C4-2B (cell line): ENCODE measurements at regions not wholly inside any gene's neighbourhood (a gene's known extent, or its start where the extent isn't known, plus 50 kb on each side); places are given as distances from the start of the nearest gene placed in this dataset.

Experiments used
- ZFX ChIP-seq: fragments of 450-650 bp; IDR thresholded peaks from 2 replicates; pipeline ENCODE4 v1.6.1; 2017
- TF ChIP-seq, protein P1 (sequence below): fragments of 450-650 bp; conservative IDR thresholded peaks from 2 replicates; pipeline ENCODE4 v1.5.1; 2017; ENCODE audit warnings: mild to moderate bottlenecking

DNA sequence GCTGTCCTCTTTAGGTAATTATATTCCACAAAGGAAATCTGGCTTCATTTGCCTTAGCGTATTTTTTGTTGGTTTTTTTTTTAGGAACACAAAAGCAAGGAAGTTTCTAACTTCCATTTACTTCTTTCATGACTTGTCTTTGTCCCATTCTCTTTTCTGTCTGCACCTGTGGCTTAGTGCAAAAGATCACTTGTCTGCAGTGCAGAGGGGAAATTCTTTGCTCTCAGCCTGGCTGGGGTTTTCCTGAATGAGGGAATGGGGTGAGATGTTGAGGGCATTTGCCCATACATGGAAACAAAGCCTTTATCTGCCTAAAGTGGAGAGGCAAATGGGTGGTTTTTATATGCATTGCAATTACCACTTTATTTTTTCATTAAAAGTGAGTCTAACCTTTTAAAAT is 361.1 kb upstream of the IGFBP3 start:
- TF ChIP-seq ZFX: no peak
- TF ChIP-seq, protein P1, sequence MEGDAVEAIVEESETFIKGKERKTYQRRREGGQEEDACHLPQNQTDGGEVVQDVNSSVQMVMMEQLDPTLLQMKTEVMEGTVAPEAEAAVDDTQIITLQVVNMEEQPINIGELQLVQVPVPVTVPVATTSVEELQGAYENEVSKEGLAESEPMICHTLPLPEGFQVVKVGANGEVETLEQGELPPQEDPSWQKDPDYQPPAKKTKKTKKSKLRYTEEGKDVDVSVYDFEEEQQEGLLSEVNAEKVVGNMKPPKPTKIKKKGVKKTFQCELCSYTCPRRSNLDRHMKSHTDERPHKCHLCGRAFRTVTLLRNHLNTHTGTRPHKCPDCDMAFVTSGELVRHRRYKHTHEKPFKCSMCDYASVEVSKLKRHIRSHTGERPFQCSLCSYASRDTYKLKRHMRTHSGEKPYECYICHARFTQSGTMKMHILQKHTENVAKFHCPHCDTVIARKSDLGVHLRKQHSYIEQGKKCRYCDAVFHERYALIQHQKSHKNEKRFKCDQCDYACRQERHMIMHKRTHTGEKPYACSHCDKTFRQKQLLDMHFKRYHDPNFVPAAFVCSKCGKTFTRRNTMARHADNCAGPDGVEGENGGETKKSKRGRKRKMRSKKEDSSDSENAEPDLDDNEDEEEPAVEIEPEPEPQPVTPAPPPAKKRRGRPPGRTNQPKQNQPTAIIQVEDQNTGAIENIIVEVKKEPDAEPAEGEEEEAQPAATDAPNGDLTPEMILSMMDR: no peak
